ENCODE measurements at regions not wholly inside any gene's neighbourhood (a gene's known extent, or its start where the extent isn't known, plus 50 kb on each side); places are given as distances from the start of the nearest gene placed in this dataset.

GRCh38 chr11:92163879-92164278 is 60.7 kb upstream of the FAT3 start:
- in situ Hi-C loops (cut with MboI; ENCODE audit: low sequenced_read_pairs): no loop called here

More at GRCh38 chr11:92163879-92164278, 60.7 kb upstream of the FAT3 start:
- dilution Hi-C loops (cut with HindIII; ENCODE audit: low sequenced_read_pairs, unreplicated experiment): no loop called here
- Histone ChIP-seq H4K5ac (ENCODE audit: low read depth, low read length) (no peak overlapping the region), H2BK120ac (ENCODE audit: low read depth, low read length) (no peak overlapping the region), H3K14ac (replicated peaks; ENCODE audit: low read depth, low read length) (no peak overlapping the region), H3K18ac (ENCODE audit: low read depth, low read length) (no peak overlapping the region), H4K8ac (ENCODE audit: low read depth in 2 of 2, low read length in 2 of 2) (no peak overlapping the region), H3K27me3 (ENCODE audit: control insufficient read depth, insufficient read depth, low read length) (no peaks in the 10 kb centered on the region), H3K79me1 (ENCODE audit: low read depth in 1 of 2, low read length in 2 of 2) (no peaks in the 10 kb centered on the region), H4K20me1 (ENCODE audit: insufficient read depth, low read length) (no peaks in the 10 kb centered on the region), H3K4ac (ENCODE audit: low read depth, low read length) (no peak overlapping the region), H4K91ac (ENCODE audit: insufficient read depth, low read depth, low read length) (no peak overlapping the region), H3K9ac (ENCODE audit: low read depth, low read length) (no peak overlapping the region), H3K56ac (ENCODE audit: extremely low read depth, insufficient read depth, low read length) (no peak overlapping the region), H3K9me3 (ENCODE audit: control insufficient read depth, insufficient read depth, low read length) (no peaks in the 10 kb centered on the region), H3K36me3 (ENCODE audit: control insufficient read depth, insufficient read depth, low read length) (no peaks in the 10 kb centered on the region), H2AK9ac (replicated peaks; ENCODE audit: low read depth, low read length, poor library complexity) (no peak overlapping the region), H2AFZ (replicated peaks; ENCODE audit: low read length, poor library complexity) (no peak overlapping the region), H3K9me1 (ENCODE audit: insufficient read depth, low read length) (no peaks in the 10 kb centered on the region), H3K23ac (ENCODE audit: low read depth, low read length) (no peak overlapping the region), H2AK5ac (ENCODE audit: low read depth, low read length) (no peak overlapping the region), H3K4me1 (ENCODE audit: control insufficient read depth, insufficient read depth, low read length) (no peaks in the 10 kb centered on the region), H2BK15ac (ENCODE audit: low read depth, low read length) (no peak overlapping the region), H3K4me3 (ENCODE audit: insufficient read depth, low read depth, low read length) (no peak overlapping the region), H3K4me2 (ENCODE audit: low read depth, low read length) (no peak overlapping the region), H2BK5ac (ENCODE audit: low read depth, low read length, poor library complexity, severe bottlenecking) (no peak overlapping the region), H3K27ac (ENCODE audit: insufficient read depth, low read length) (no peak overlapping the region), H2BK20ac (ENCODE audit: low read depth, low read length) (no peak overlapping the region)
- DNase-seq (no peak), ATAC-seq (ENCODE audit: low read depth) (no peak)
- CTCF ChIA-PET: no interaction called here
- BruUV-seq (replicated peaks): no TSS peak
- WGBS, 2 experiments (ENCODE audit: extremely low coverage in 2 of 2, insufficient read length in 1 of 2): no CpG with 5 or more reads among the region's 1 CpG
- TF ChIP-seq MXI1 (IDR thresholded peaks at IDR 0.05; ENCODE audit: borderline replicate concordance, low read depth, low read length) (no peak), POLR2A (IDR thresholded peaks at IDR 0.05; ENCODE audit: low read depth, low read length) (no peak), RAD21 (IDR thresholded peaks at IDR 0.05; ENCODE audit: low read length) (no peak), CTCF (conservative IDR thresholded peaks at IDR 0.05; ENCODE audit: low read depth, low read length) (no peak), RCOR1 (IDR thresholded peaks at IDR 0.05; ENCODE audit: insufficient replicate concordance, low read length) (no peak), CHD1 (IDR thresholded peaks at IDR 0.05; ENCODE audit: low read depth, low read length) (no peak), MAFK (IDR thresholded peaks at IDR 0.05; ENCODE audit: low read depth, low read length) (no peak), RFX5 (IDR thresholded peaks at IDR 0.05; ENCODE audit: low read depth, low read length) (no peak), NFE2L2 (IDR thresholded peaks at IDR 0.05; ENCODE audit: low read depth, low read length) (no peak)
- POLR2A ChIA-PET (ENCODE audit: unreplicated experiment): no interaction called here
- intact Hi-C loops (cut with micrococcal nuclease): no loop called here

Measured in IMR-90 (cell line).